ENCODE measurements at regions not wholly inside any gene's neighbourhood (a gene's known extent, or its start where the extent isn't known, plus 50 kb on each side); places are given as distances from the start of the nearest gene placed in this dataset.

DNA sequence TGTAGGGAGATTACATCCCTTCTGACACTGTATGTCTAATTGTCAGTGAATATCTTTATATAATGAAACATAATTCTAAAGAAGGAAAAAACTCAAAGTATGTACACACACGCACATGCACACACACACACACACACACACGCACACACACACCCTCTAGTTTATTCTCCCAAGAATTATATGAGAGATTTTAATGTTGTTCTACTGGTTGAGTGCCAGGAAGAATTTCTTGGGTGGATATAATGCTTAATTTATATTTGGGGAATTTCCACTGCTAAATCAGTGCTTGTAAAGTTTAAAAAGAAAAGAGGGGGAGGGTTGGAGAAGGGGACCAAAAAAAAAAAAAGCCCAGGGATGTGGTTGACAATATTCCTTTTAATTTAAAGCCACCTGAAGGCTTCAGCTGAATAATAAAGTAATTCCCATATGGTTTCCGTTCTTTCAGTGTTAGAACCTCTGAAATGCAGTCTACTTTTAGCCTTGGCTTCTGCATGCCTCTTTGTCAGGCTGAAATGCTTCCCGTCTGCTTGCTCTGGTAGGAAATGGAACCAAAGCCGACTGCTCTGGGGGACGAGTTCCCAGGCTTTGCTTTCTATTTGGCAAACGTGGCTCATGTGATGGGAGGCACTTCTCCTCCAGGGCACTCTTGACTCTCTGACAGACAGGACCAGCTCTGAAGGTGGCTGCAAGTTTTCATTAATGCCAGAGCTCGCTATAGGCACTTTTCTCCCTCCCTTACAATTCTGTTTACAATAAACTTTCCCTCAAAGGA lies 225.4 kb downstream of the PRL start:
- FAIRE-seq: peak; percentile 75
- peak; percentile 10 for DNase-seq (ENCODE audit: insufficient read length, low spot score)

DNA sequence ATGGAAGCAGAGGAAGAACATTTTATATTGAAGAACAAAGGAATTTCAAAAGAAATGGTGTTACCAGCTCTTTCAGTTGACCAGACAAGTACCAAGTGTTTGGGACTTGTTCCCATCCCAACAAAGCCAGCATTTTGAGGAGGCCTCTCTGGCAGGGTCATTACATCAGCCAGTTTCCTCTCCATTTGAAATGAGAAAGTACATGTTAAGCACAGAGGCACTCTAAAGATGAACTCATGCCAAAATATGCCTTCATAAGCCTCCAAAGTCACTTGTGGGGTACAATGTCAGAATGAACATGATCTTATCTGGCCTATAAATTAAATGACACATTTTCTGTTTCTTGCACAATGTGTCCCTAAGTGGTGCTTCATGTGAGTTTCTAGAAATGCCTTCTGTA lies 223.9 kb downstream of the PRL start:
- TF ChIP-seq POLR2A (IDR thresholded peaks at IDR 0.05; ENCODE audit: low read depth, low read length): no peak
- FAIRE-seq (no peak), DNase-seq (ENCODE audit: insufficient read length, low spot score) (no peak)

More for the DNA sequence above, 225.4 kb downstream of the PRL start:
- TF ChIP-seq POLR2A (IDR thresholded peaks at IDR 0.05; ENCODE audit: low read depth, low read length): no peak

DNA sequence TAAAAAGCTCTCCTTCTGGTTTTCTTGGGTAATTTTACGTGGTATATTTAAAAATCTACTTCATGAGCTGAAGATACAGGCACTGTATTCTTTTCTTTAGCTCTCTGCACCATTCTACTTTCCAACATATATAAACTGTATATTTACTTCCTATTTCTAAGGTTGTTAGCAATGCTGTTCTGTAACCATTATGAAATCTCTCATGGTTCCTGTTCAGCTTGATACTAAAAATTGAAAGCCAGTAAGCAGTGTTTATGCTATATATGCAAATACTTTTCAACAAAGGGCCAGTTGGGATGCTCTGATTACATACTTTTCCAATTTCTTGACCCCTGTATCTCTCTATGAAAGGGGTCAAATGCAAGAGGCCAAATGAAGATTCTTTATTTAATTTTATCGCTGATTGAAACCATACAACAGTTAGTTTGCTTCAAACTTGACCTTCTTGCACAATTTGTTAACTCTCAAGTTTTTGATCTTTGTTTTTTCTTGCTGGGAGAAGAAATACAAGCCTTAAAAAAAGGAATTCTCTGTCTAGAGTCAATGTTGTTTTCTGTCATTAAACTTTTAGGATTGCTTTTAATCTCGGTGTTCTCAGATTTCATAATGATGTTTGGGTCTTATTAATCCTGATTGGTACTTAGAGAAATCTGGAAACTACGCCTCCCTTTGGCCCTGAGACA lies 223.2 kb downstream of the PRL start:
- DNase-seq (ENCODE audit: insufficient read length, low spot score): no peak
- FAIRE-seq: no peak
- TF ChIP-seq POLR2A (IDR thresholded peaks at IDR 0.05; ENCODE audit: low read depth, low read length): no peak

- DNase-seq (ENCODE audit: insufficient read length, low spot score) (no peak), FAIRE-seq (no peak)
- TF ChIP-seq POLR2A (IDR thresholded peaks at IDR 0.05; ENCODE audit: low read depth, low read length): no peak
Measured at GRCh38 chr6:22078288-22078687, 218.5 kb downstream of the PRL start.

GRCh38 chr6:22078802-22079545 lies 217.9 kb downstream of the PRL start:
- FAIRE-seq: no peak
- no peak for DNase-seq (ENCODE audit: insufficient read length, low spot score)
- no peak for TF ChIP-seq POLR2A (IDR thresholded peaks at IDR 0.05; ENCODE audit: low read depth, low read length)

GRCh38 chr6:22079783-22080182 lies 217.1 kb downstream of the PRL start:
- FAIRE-seq (no peak), DNase-seq (ENCODE audit: insufficient read length, low spot score) (no peak)
- no peak for TF ChIP-seq POLR2A (IDR thresholded peaks at IDR 0.05; ENCODE audit: low read depth, low read length)

- FAIRE-seq (no peak), DNase-seq (ENCODE audit: insufficient read length, low spot score) (no peak)
- no peak for TF ChIP-seq POLR2A (IDR thresholded peaks at IDR 0.05; ENCODE audit: low read depth, low read length)
Measured at GRCh38 chr6:22081709-22082108, 215.1 kb downstream of the PRL start.

DNA sequence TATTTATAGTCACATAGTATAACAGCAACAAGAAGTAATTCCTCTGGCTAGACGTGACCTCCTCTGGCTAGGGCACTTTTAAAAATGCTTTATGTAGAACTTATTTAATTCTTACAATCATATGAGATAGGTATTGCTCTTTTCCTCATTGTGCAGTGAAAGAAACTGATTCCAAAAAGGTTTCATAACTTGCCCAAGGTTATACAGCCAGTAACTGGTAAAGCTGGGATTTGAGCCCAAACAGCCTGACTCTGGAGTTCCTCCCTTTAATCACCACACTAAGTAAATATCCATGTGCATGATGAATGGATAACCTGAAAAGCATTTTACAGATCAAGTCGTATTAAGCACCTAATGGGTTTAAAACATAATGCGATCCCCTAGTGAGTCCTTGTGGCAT lies 214.6 kb downstream of the PRL start:
- FAIRE-seq (no peak), DNase-seq (ENCODE audit: insufficient read length, low spot score) (no peak)
- TF ChIP-seq POLR2A (IDR thresholded peaks at IDR 0.05; ENCODE audit: low read depth, low read length): no peak

GRCh38 chr6:22083119-22083518 lies 213.7 kb downstream of the PRL start:
- DNase-seq (ENCODE audit: insufficient read length, low spot score) (no peak), FAIRE-seq (no peak)
- no peak for TF ChIP-seq POLR2A (IDR thresholded peaks at IDR 0.05; ENCODE audit: low read depth, low read length)

GRCh38 chr6:22087960-22088706 lies 208.7 kb downstream of the PRL start:
- no peak for FAIRE-seq
- no peak for TF ChIP-seq POLR2A (IDR thresholded peaks at IDR 0.05; ENCODE audit: low read depth, low read length)

GRCh38 chr6:22091424-22091948 lies 205.3 kb downstream of the PRL start:
- peak; percentile 52 for FAIRE-seq
- no peak for TF ChIP-seq POLR2A (IDR thresholded peaks at IDR 0.05; ENCODE audit: low read depth, low read length)
- no peak for DNase-seq (ENCODE audit: insufficient read length, low spot score)

More at GRCh38 chr6:22087960-22088706, 208.7 kb downstream of the PRL start:
- no peak for DNase-seq (ENCODE audit: insufficient read length, low spot score)

- no peak for TF ChIP-seq POLR2A (IDR thresholded peaks at IDR 0.05; ENCODE audit: low read depth, low read length)
- DNase-seq (ENCODE audit: insufficient read length, low spot score): no peak
- FAIRE-seq: no peak
Measured at GRCh38 chr6:22095836-22096235, 201.0 kb downstream of the PRL start.

GRCh38 chr6:22098601-22099031 lies 198.2 kb downstream of the PRL start:
- FAIRE-seq: no peak
- no peak for DNase-seq (ENCODE audit: insufficient read length, low spot score)
- TF ChIP-seq POLR2A (IDR thresholded peaks at IDR 0.05; ENCODE audit: low read depth, low read length): no peak
